RWPE2 (cell line): ENCODE measurements at regions not wholly inside any gene's neighbourhood (a gene's known extent, or its start where the extent isn't known, plus 50 kb on each side); places are given as distances from the start of the nearest gene placed in this dataset.

Source experiments
- ATAC-seq: fragments of 200-7000 bp; cut with Tn5 transposase; 3 replicates; pipeline ENCODE4 v1.9.1; 2021; ENCODE audit warnings: low read depth
- DNase-seq: peaks from one replicate; pipeline ENCODE4 v3.0.0-alpha.2; 2020; ENCODE audit warnings: low spot score
- H3K27ac ChIP-seq: fragments of 450-650 bp; 2 replicates; pipeline ENCODE4 v1.5.1; 2017; ENCODE audit warnings: mild to moderate bottlenecking; ENCODE audit not compliant: poor library complexity, severe bottlenecking
- H3K27me3 ChIP-seq: fragments of 250-450 bp; sonication (Bioruptor Pico); 2 replicates; pipeline ENCODE4 v1.5.1; 2021; ENCODE audit warnings: mild to moderate bottlenecking, moderate library complexity; ENCODE audit not compliant: insufficient read depth, poor library complexity, severe bottlenecking
- H3K36me3 ChIP-seq: fragments of 250-450 bp; sonication (Bioruptor Pico); 2 replicates; pipeline ENCODE4 v1.5.1; 2020; ENCODE audit warnings: low read depth, mild to moderate bottlenecking, moderate library complexity
- H3K4me1 ChIP-seq: fragments of 250-450 bp; sonication (Bioruptor Pico); 2 replicates; pipeline ENCODE4 v1.5.1; 2021; ENCODE audit warnings: mild to moderate bottlenecking, moderate library complexity; ENCODE audit not compliant: insufficient read depth, poor library complexity, severe bottlenecking
- H3K4me3 ChIP-seq: fragments of 250-450 bp; sonication (Bioruptor Pico); 2 replicates; pipeline ENCODE4 v1.5.1; 2021; ENCODE audit warnings: mild to moderate bottlenecking, moderate library complexity; ENCODE audit not compliant: severe bottlenecking
- H3K9me3 ChIP-seq: fragments of 250-450 bp; sonication (Bioruptor Pico); 2 replicates; pipeline ENCODE4 v1.5.1; 2021; ENCODE audit warnings: mild to moderate bottlenecking, moderate library complexity; ENCODE audit not compliant: severe bottlenecking
- TF ChIP-seq, protein P1 (sequence below): fragments of 450-650 bp; IDR thresholded peaks from one replicate; pipeline ENCODE4 v1.5.1; 2017; ENCODE audit warnings: mild to moderate bottlenecking, moderate library complexity; ENCODE audit not compliant: poor library complexity, severe bottlenecking

GRCh38 chr3:168532135-168532534 lies 436.4 kb upstream of the GOLIM4 start:
- TF ChIP-seq, protein P1, sequence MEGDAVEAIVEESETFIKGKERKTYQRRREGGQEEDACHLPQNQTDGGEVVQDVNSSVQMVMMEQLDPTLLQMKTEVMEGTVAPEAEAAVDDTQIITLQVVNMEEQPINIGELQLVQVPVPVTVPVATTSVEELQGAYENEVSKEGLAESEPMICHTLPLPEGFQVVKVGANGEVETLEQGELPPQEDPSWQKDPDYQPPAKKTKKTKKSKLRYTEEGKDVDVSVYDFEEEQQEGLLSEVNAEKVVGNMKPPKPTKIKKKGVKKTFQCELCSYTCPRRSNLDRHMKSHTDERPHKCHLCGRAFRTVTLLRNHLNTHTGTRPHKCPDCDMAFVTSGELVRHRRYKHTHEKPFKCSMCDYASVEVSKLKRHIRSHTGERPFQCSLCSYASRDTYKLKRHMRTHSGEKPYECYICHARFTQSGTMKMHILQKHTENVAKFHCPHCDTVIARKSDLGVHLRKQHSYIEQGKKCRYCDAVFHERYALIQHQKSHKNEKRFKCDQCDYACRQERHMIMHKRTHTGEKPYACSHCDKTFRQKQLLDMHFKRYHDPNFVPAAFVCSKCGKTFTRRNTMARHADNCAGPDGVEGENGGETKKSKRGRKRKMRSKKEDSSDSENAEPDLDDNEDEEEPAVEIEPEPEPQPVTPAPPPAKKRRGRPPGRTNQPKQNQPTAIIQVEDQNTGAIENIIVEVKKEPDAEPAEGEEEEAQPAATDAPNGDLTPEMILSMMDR, result no peak
- no peak overlapping the region for H3K27ac ChIP-seq
- no peaks in the 10 kb centered on the region for H3K4me1 ChIP-seq
- H3K4me3 ChIP-seq, result no peak overlapping the region
- H3K27me3 ChIP-seq, result peaks cover 17% of the 10 kb centered on the region
- no peaks in the 10 kb centered on the region for H3K36me3 ChIP-seq
- DNase-seq (no peak), ATAC-seq (no peak)
- no peaks in the 10 kb centered on the region for H3K9me3 ChIP-seq

DNA sequence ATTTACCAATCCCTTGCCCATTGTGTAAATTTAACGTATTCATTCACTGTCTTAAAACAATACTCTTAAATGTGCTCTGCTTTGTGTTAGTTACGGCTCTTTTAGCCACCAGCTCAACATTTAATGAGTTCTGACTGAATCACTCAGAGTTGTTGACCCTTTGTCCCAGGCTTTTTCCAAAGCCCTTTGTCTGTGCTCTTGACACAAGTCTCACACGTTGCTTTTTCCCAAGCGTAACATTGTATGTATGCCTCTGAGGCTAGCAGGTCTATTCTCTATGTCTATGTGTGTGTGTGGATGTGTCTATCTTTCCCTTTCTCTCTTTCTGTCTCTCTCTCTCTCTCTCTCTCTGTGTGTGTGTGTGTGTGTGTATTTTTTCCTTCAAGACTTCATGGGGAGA lies 435.4 kb upstream of the GOLIM4 start:
- Histone ChIP-seq H3K4me1 (no peaks in the 10 kb centered on the region), H3K27ac (no peak overlapping the region)

GRCh38 chr3:168524129-168524528 lies 428.4 kb upstream of the GOLIM4 start:
- ATAC-seq, result no peak
- Histone ChIP-seq H3K27me3 (no peaks in the 10 kb centered on the region), H3K27ac (no peak overlapping the region), H3K4me1 (no peaks in the 10 kb centered on the region), H3K36me3 (no peaks in the 10 kb centered on the region), H3K4me3 (no peak overlapping the region), H3K9me3 (no peaks in the 10 kb centered on the region)
- no peak for DNase-seq
- TF ChIP-seq, protein P1, result no peak

More for the DNA sequence above, 435.4 kb upstream of the GOLIM4 start:
- no peak for ATAC-seq
- Histone ChIP-seq H3K9me3 (no peaks in the 10 kb centered on the region), H3K4me3 (no peak overlapping the region), H3K27me3 (peaks cover 13% of the 10 kb centered on the region), H3K36me3 (no peaks in the 10 kb centered on the region)
- DNase-seq, result no peak
- TF ChIP-seq, protein P1, result no peak

GRCh38 chr3:168517249-168518071 lies 421.7 kb upstream of the GOLIM4 start:
- H3K9me3 ChIP-seq, result no peaks in the 10 kb centered on the region
- no peaks in the 10 kb centered on the region for H3K27me3 ChIP-seq
- H3K36me3 ChIP-seq, result no peaks in the 10 kb centered on the region
- ATAC-seq, result 0 out of 3 replicates have a peak, but pooled peaks have one; percentile 33
- H3K27ac ChIP-seq, result no peak overlapping the region
- no peak overlapping the region for H3K4me3 ChIP-seq
- H3K4me1 ChIP-seq, result no peaks in the 10 kb centered on the region
- DNase-seq, result no peak
- TF ChIP-seq, protein P1, result no peak

GRCh38 chr3:168514252-168514651 lies 418.5 kb upstream of the GOLIM4 start:
- Histone ChIP-seq H3K27ac (no peak overlapping the region), H3K36me3 (no peaks in the 10 kb centered on the region), H3K4me3 (no peak overlapping the region), H3K9me3 (no peaks in the 10 kb centered on the region), H3K27me3 (no peaks in the 10 kb centered on the region), H3K4me1 (no peaks in the 10 kb centered on the region)
- no peak for ATAC-seq
- no peak for DNase-seq
- TF ChIP-seq, protein P1, result no peak
